ENCODE measurements at regions not wholly inside any gene's neighbourhood (a gene's known extent, or its start where the extent isn't known, plus 50 kb on each side); places are given as distances from the start of the nearest gene placed in this dataset.

- no peak for TF ChIP-seq POLR2A (IDR thresholded peaks at IDR 0.05)
- TF ChIP-seq CTCF (IDR thresholded peaks at IDR 0.05) = no peak
Measured at GRCh38 chr10:64148607-64149006, 627.4 kb downstream of the REEP3 start.

All from body of pancreas (tissue), 4 donors.